Daoy (cell line): ENCODE measurements at regions not wholly inside any gene's neighbourhood (a gene's known extent, or its start where the extent isn't known, plus 50 kb on each side); places are given as distances from the start of the nearest gene placed in this dataset.
"Not testable (repeated sequence)": the region's sequence is repeated elsewhere in the genome, so short reads cannot be mapped to it uniquely, and the experiment has no call there.

Experiments used
- DNase-seq: peaks from one replicate; pipeline ENCODE4 v3.0.0-alpha.2; 2015; ENCODE audit warnings: low read depth

- DNase-seq, result no peak
Observed at GRCh38 chr5:112573441-112573840, 154.4 kb upstream of the EPB41L4A start.

- DNase-seq, result no peak
Observed at GRCh38 chr5:112574536-112574935, 155.5 kb upstream of the EPB41L4A start.

- DNase-seq, result no peak
Observed at GRCh38 chr5:112576298-112576925, 157.3 kb upstream of the EPB41L4A start.

- DNase-seq, result no peak
Observed at GRCh38 chr5:112579599-112580170, 158.0 kb upstream of the APC start.

- no peak for DNase-seq
Observed at GRCh38 chr5:112581811-112582320, 155.8 kb upstream of the APC start.

- no peak for DNase-seq
Observed at GRCh38 chr5:112583166-112583565, 154.5 kb upstream of the APC start.

GRCh38 chr5:112584781-112585180 lies 152.9 kb upstream of the APC start:
- DNase-seq, result no peak

GRCh38 chr5:112586596-112587062 lies 151.1 kb upstream of the APC start:
- no peak for DNase-seq

GRCh38 chr5:112590858-112591257 lies 146.8 kb upstream of the APC start:
- not testable (repeated sequence) for DNase-seq

GRCh38 chr5:112594095-112594850 lies 143.4 kb upstream of the APC start:
- DNase-seq, result peak; percentile 31

- DNase-seq, result no peak
Observed at GRCh38 chr5:112594941-112595340, 142.7 kb upstream of the APC start.

- DNase-seq, result no peak
Observed at GRCh38 chr5:112597831-112598230, 139.9 kb upstream of the APC start.

GRCh38 chr5:112600510-112600909 lies 137.2 kb upstream of the APC start:
- not testable (repeated sequence) for DNase-seq

GRCh38 chr5:112604732-112605630 lies 132.7 kb upstream of the APC start:
- no peak for DNase-seq

GRCh38 chr5:112608975-112609374 lies 128.7 kb upstream of the APC start:
- DNase-seq, result no peak

- no peak for DNase-seq
Observed at GRCh38 chr5:112612663-112613062, 125.0 kb upstream of the APC start.

GRCh38 chr5:112614285-112614684 lies 123.4 kb upstream of the APC start:
- no peak for DNase-seq

GRCh38 chr5:112614986-112615385 lies 122.7 kb upstream of the APC start:
- peak; percentile 12 for DNase-seq

- no peak for DNase-seq
Observed at GRCh38 chr5:112616812-112617547, 120.7 kb upstream of the APC start.

GRCh38 chr5:112625246-112625645 lies 112.4 kb upstream of the APC start:
- no peak for DNase-seq
